HepG2 (cell line): ENCODE measurements at regions not wholly inside any gene's neighbourhood (a gene's known extent, or its start where the extent isn't known, plus 50 kb on each side); places are given as distances from the start of the nearest gene placed in this dataset.

Experiments used
- ATAC-seq: fragments of 200-7000 bp; cut with Tn5 transposase; 3 replicates; pipeline ENCODE4 v1.9.1; 2020; ENCODE audit warnings: mild to moderate bottlenecking, moderate library complexity
- BruUV-seq: library from RNA; stranded (reverse); fragments of 400-500 nt; replicated peaks from 2 replicates; lab custom pipeline; 2021; lab: Mats Ljungman, UMichigan
- CTCF ChIA-PET: fragments of 300-600 bp; formaldehyde crosslinking; extraction: SDS; loops from one replicate; lab custom pipeline; 2021; ENCODE audit warnings: low total read pairs, inconsistent platforms, low intra/inter-chr PET ratio; lab: Yijun Ruan, JAX
- POLR2A ChIA-PET: fragments of 350-600 bp; sonication (Branson Sonifier 250); formaldehyde crosslinking; loops from one replicate; lab custom pipeline; 2020; ENCODE audit warnings: antibody characterized with exemption, inconsistent platforms; lab: Yijun Ruan, JAX
- DNase-seq: peaks from one replicate; pipeline ENCODE4 v3.0.0-alpha.2; 2015; ENCODE audit warnings: low spot score
- FAIRE-seq: peaks from 3 replicates; lab custom pipeline; 2011; peaks lifted over from hg19 to GRCh38; lab: Jason Lieb, UNC
- H2AFZ ChIP-seq: one replicate; pipeline ENCODE4 v1.6.1; 2011; ENCODE audit warnings: low read length, inconsistent platforms
- H3K27ac ChIP-seq: fragments of 300-600 bp; 3 replicates; pipeline ENCODE4 v1.8.0; 2011; ENCODE audit warnings: mixed run types, mild to moderate bottlenecking, mixed read lengths, low read length, inconsistent platforms; ENCODE audit not compliant: insufficient read depth; ENCODE audit errors: extremely low read length
- H3K27me3 ChIP-seq, 2 experiments: fragments of 200-600 bp in 1 of 2; 2 replicates in 1 of 2; 3 replicates in 1 of 2; pipeline versions ENCODE4 v1.6.0 to v1.8.0; 2011; ENCODE audit warnings: low read length in 2 of 2, mild to moderate bottlenecking in 2 of 2, moderate library complexity in 2 of 2, inconsistent platforms in 1 of 2; ENCODE audit not compliant: insufficient read depth in 2 of 2, control insufficient read depth in 1 of 2
- H3K36me3 ChIP-seq, 2 experiments: fragments of 200-600 bp in 1 of 2; replicated peaks in 1 of 2; 2 replicates in 1 of 2; 3 replicates in 1 of 2; pipeline versions ENCODE4 v1.5.1 to v1.8.0; 2011; ENCODE audit warnings: low read length in 2 of 2, inconsistent platforms in 1 of 2; ENCODE audit not compliant: insufficient read depth in 2 of 2, control insufficient read depth in 1 of 2
- H3K4me1 ChIP-seq: 2 replicates; pipeline ENCODE4 v1.5.1; 2012; ENCODE audit warnings: low read length, inconsistent platforms; ENCODE audit not compliant: insufficient read depth
- H3K4me2 ChIP-seq: 2 replicates; pipeline ENCODE4 v1.6.0; 2011; ENCODE audit warnings: low read depth, low read length, inconsistent platforms
- H3K4me3 ChIP-seq, 3 experiments: fragments of 200-600 bp in 1 of 3; sonication (generic), shearing (Covaris generic) in 1 of 3; replicated peaks in 1 of 3; 2 replicates each; pipeline ENCODE4 v1.5.1; 2011 to 2016; ENCODE audit warnings: low read length in 3 of 3, inconsistent platforms in 2 of 3, low read depth in 2 of 3, mild to moderate bottlenecking in 2 of 3, control low read depth in 1 of 3, mixed read lengths in 1 of 3; ENCODE audit not compliant: insufficient read depth in 1 of 3
- H3K79me2 ChIP-seq: one replicate; pipeline ENCODE4 v1.6.1; 2011; ENCODE audit warnings: low read length, inconsistent platforms; ENCODE audit not compliant: insufficient read depth
- H3K9ac ChIP-seq: 2 replicates; pipeline ENCODE4 v1.6.0; 2011; ENCODE audit warnings: mild to moderate bottlenecking, low read depth, low read length, inconsistent platforms; ENCODE audit not compliant: insufficient read depth
- H3K9me3 ChIP-seq: 2 replicates; pipeline ENCODE4 v1.5.1; 2012; ENCODE audit warnings: mild to moderate bottlenecking, low read length
- H4K20me1 ChIP-seq: 2 replicates; pipeline ENCODE4 v1.6.0; 2011; ENCODE audit warnings: inconsistent platforms, mild to moderate bottlenecking, low read length, moderate library complexity; ENCODE audit not compliant: insufficient read depth
- AHR ChIP-seq: IDR thresholded peaks from 2 replicates; pipeline ENCODE4 v1.6.1; 2018; ENCODE audit warnings: missing genetic modification reagents, missing compliant biosample characterization
- HNRNPUL1 ChIP-seq: fragments of 200-400 bp; formaldehyde crosslinking; IDR thresholded peaks from 2 replicates; pipeline ENCODE4 v1.6.1; 2017; ENCODE audit warnings: low read depth, mild to moderate bottlenecking, low read length, moderate library complexity
- JUND ChIP-seq: sonication (generic); formaldehyde crosslinking; IDR thresholded peaks from 2 replicates; pipeline ENCODE4 v1.8.0; 2022; ENCODE audit warnings: mild to moderate bottlenecking, missing genetic modification reagents
- PLSCR1 ChIP-seq: sonication (generic); formaldehyde crosslinking; IDR thresholded peaks from 2 replicates; pipeline ENCODE4 v1.5.0; 2020; ENCODE audit warnings: missing genetic modification reagents, mild to moderate bottlenecking, borderline replicate concordance
- SMARCE1 ChIP-seq: fragments of 450-650 bp; IDR thresholded peaks from 2 replicates; pipeline ENCODE4 v1.6.1; 2017; ENCODE audit warnings: borderline replicate concordance
- ZNF501 ChIP-seq: sonication (generic); formaldehyde crosslinking; IDR thresholded peaks from 2 replicates; pipeline ENCODE4 v1.5.1; 2020; ENCODE audit warnings: mild to moderate bottlenecking, moderate library complexity, missing genetic modification reagents
- ZNF709 ChIP-seq: sonication (generic); formaldehyde crosslinking; IDR thresholded peaks from 2 replicates; pipeline ENCODE4 v1.5.0; 2020; ENCODE audit warnings: mild to moderate bottlenecking, missing genetic modification reagents
- ZNF792 ChIP-seq: IDR thresholded peaks from 2 replicates; pipeline ENCODE4 v1.6.1; 2016
- ZUFSP ChIP-seq: sonication (generic); formaldehyde crosslinking; IDR thresholded peaks from 2 replicates; pipeline ENCODE4 v1.9.0; 2021; ENCODE audit warnings: missing genetic modification reagents, mild to moderate bottlenecking, borderline replicate concordance
- WGBS: methylation state at CpG from one replicate; pipeline ENCODE4 v1.1.6; 2017; ENCODE audit warnings: low lambda C conversion rate; 5-methylcytosine and 5-hydroxymethylcytosine counted together
- in situ Hi-C: cut with HindIII; loops from 2 replicates; pipeline ENCODE4 v1.10.0; 2017; ENCODE audit warnings: low pct_unique_long_range_greater_than_20kb; ENCODE audit not compliant: extremely low pct_ligation_motif_present
- intact Hi-C: fragments of 100-400 bp; cut with micrococcal nuclease; formaldehyde crosslinking; loops from one replicate; pipeline ENCODE4 v1.10.0; 2022; ENCODE audit not compliant: unreplicated experiment
- TF ChIP-seq, protein P1 (sequence below): sonication (generic); formaldehyde crosslinking; IDR thresholded peaks from 2 replicates; pipeline ENCODE4 v1.8.1; 2023; ENCODE audit warnings: mild to moderate bottlenecking, inconsistent platforms, moderate library complexity, missing genetic modification reagents, borderline replicate concordance
- TF ChIP-seq, protein P2 (sequence below): sonication (generic); formaldehyde crosslinking; IDR thresholded peaks from 2 replicates; pipeline ENCODE4 v1.8.0; 2022; ENCODE audit warnings: mild to moderate bottlenecking, missing genetic modification reagents, moderate library complexity

GRCh38 chr17:13263746-13264145, 245.9 kb upstream of the ELAC2 start:
- H3K4me3 ChIP-seq, result no peak overlapping the region
- no peaks in the 10 kb centered on the region for H3K9me3 ChIP-seq
- DNase-seq (no peak), ATAC-seq (no peak), FAIRE-seq (no peak)
- in situ Hi-C loops (no loop called here), intact Hi-C loops (no loop called here)
- H2AFZ ChIP-seq, result no peak overlapping the region
- no peak overlapping the region for H3K4me2 ChIP-seq
- 37% methylated on average over 4 of the region's 4 CpGs for WGBS
- no peak overlapping the region for H3K27ac ChIP-seq
- H4K20me1 ChIP-seq, result no peaks in the 10 kb centered on the region
- no peak for TF ChIP-seq ZNF501 (CRISPR knock-in tag)
- TF ChIP-seq ZUFSP, result no peak
- TF ChIP-seq, protein P1, sequence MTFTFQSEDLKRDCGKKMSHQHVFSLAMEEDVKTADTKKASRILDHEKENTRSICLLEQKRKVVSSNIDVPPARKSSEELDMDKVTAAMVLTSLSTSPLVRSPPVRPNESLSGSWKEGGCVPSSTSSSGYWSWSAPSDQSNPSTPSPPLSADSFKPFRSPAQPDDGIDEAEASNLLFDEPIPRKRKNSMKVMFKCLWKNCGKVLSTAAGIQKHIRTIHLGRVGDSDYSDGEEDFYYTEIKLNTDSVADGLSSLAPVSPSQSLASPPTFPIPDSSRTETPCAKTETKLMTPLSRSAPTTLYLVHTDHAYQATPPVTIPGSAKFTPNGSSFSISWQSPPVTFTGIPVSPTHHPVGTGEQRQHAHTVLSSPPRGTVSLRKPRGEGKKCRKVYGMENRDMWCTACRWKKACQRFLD (CRISPR knock-in tag), result no peak
- TF ChIP-seq, protein P2, sequence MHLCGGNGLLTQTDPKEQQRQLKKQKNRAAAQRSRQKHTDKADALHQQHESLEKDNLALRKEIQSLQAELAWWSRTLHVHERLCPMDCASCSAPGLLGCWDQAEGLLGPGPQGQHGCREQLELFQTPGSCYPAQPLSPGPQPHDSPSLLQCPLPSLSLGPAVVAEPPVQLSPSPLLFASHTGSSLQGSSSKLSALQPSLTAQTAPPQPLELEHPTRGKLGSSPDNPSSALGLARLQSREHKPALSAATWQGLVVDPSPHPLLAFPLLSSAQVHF (CRISPR knock-in tag), result no peak
- TF ChIP-seq SMARCE1, result no peak
- no peak for TF ChIP-seq ZNF792 (CRISPR knock-in tag)
- TF ChIP-seq ZNF709 (CRISPR knock-in tag), result no peak
- TF ChIP-seq PLSCR1 (CRISPR knock-in tag), result no peak
- TF ChIP-seq HNRNPUL1, result no peak
- no peak for TF ChIP-seq AHR (CRISPR knock-in tag)
- TF ChIP-seq JUND, result no peak
- no peaks in the 10 kb centered on the region for H3K27me3 ChIP-seq
- H3K36me3 ChIP-seq, result no peaks in the 10 kb centered on the region
- H3K79me2 ChIP-seq, result no peaks in the 10 kb centered on the region
- no peak overlapping the region for H3K9ac ChIP-seq
- BruUV-seq, result no TSS peak
- CTCF ChIA-PET, result no interaction called here
- POLR2A ChIA-PET, result no interaction called here
- no peaks in the 10 kb centered on the region for H3K4me1 ChIP-seq
